Esophagus squamous epithelium (tissue), 5 donors: ENCODE measurements at regions not wholly inside any gene's neighbourhood (a gene's known extent, or its start where the extent isn't known, plus 50 kb on each side); places are given as distances from the start of the nearest gene placed in this dataset.

ENCODE experiments used
- DNase-seq: peaks from one replicate; lab custom pipeline; 2025; lab: John Stamatoyannopoulos, UW
- H3K27ac ChIP-seq, 4 donors: fragments of 200-600 bp; sonication (generic); one replicate each; pipeline ENCODE4 v1.5.1; 2016 to 2019; ENCODE audit warnings: mild to moderate bottlenecking in 1 of 4
- H3K27me3 ChIP-seq, 4 donors: fragments of 200-600 bp; sonication (generic); 1 replicate in 3 of 4; 2 replicates in 1 of 4; pipeline versions ENCODE4 v1.5.1 to v1.6.0; 2017 to 2021; ENCODE audit warnings: antibody characterized with exemption in 1 of 4
- H3K36me3 ChIP-seq, 3 donors: fragments of 200-600 bp; sonication (generic); one replicate each; pipeline ENCODE4 v1.5.1; 2016 to 2019
- H3K4me1 ChIP-seq, 3 donors: fragments of 200-600 bp; sonication (generic); one replicate each; pipeline ENCODE4 v1.5.1; 2017 to 2019
- H3K4me3 ChIP-seq, 4 donors: fragments of 200-600 bp; sonication (generic); 1 replicate in 3 of 4; 2 replicates in 1 of 4; pipeline ENCODE4 v1.5.1; 2016 to 2019; ENCODE audit warnings: mild to moderate bottlenecking in 2 of 4, moderate library complexity in 1 of 4
- H3K9me3 ChIP-seq, 3 donors: fragments of 200-600 bp; sonication (generic); one replicate each; pipeline ENCODE4 v1.5.1; 2016 to 2019
- CTCF ChIP-seq, 6 experiments: fragments of 450-650 bp in 4 of 6; fragments of 200-600 bp in 2 of 6; sonication (generic) in 2 of 6; IDR thresholded peaks; one replicate each; pipeline ENCODE4 v1.5.1; 2016 to 2019; ENCODE audit warnings: antibody characterized with exemption in 6 of 6, mild to moderate bottlenecking in 4 of 6, moderate library complexity in 4 of 6
- POLR2A ChIP-seq, 4 donors: fragments of 450-650 bp; IDR thresholded peaks; one replicate each; pipeline ENCODE4 v1.6.1; 2017; ENCODE audit warnings: antibody characterized with exemption in 4 of 4, mild to moderate bottlenecking in 4 of 4, moderate library complexity in 3 of 4
- WGBS, 2 donors: methylation state at CpG; one replicate each; pipeline ENCODE4 v1.1.5; 2018; 5-methylcytosine and 5-hydroxymethylcytosine counted together
- intact Hi-C: fragments of 100-400 bp; cut with DNase I; formaldehyde crosslinking; loops from one replicate; pipeline ENCODE4 v1.15.0; 2022
- donor health status: DM: yes; HTN: yes; CAD: no.

GRCh38 chr20:60463798-60464197 lies 505.6 kb downstream of the CDH26 start:
- Histone ChIP-seq H3K9me3 (no peaks in the 10 kb centered on the region), H3K4me1 (no peaks in the 10 kb centered on the region)
- TF ChIP-seq POLR2A (IDR thresholded peaks at IDR 0.05) = no peak
- TF ChIP-seq CTCF (IDR thresholded peaks at IDR 0.05) = no peak

GRCh38 chr20:60465439-60465838 lies 507.2 kb downstream of the CDH26 start:
- Histone ChIP-seq H3K27ac (no peak overlapping the region), H3K4me3 (no peak overlapping the region), H3K27me3 (no peaks in the 10 kb centered on the region), H3K9me3 (no peaks in the 10 kb centered on the region), H3K4me1 (no peaks in the 10 kb centered on the region), H3K36me3 (no peaks in the 10 kb centered on the region)
- DNase-seq = no peak
- TF ChIP-seq CTCF (IDR thresholded peaks at IDR 0.05) = no peak
- TF ChIP-seq POLR2A (IDR thresholded peaks at IDR 0.05) = no peak
- WGBS, 2 donors = 72 to 77% methylated on average over 8 of the region's 8 CpGs
- intact Hi-C loops = no loop called here

More at GRCh38 chr20:60463798-60464197, 505.6 kb downstream of the CDH26 start:
- WGBS, 2 donors = 35 to 42% methylated on average over 2 of the region's 2 CpGs
- H3K27me3 ChIP-seq = no peaks in the 10 kb centered on the region
- H3K36me3 ChIP-seq = no peaks in the 10 kb centered on the region
- DNase-seq = no peak
- no peak overlapping the region for H3K27ac ChIP-seq
- H3K4me3 ChIP-seq = no peak overlapping the region
- intact Hi-C loops = no loop called here

DNA sequence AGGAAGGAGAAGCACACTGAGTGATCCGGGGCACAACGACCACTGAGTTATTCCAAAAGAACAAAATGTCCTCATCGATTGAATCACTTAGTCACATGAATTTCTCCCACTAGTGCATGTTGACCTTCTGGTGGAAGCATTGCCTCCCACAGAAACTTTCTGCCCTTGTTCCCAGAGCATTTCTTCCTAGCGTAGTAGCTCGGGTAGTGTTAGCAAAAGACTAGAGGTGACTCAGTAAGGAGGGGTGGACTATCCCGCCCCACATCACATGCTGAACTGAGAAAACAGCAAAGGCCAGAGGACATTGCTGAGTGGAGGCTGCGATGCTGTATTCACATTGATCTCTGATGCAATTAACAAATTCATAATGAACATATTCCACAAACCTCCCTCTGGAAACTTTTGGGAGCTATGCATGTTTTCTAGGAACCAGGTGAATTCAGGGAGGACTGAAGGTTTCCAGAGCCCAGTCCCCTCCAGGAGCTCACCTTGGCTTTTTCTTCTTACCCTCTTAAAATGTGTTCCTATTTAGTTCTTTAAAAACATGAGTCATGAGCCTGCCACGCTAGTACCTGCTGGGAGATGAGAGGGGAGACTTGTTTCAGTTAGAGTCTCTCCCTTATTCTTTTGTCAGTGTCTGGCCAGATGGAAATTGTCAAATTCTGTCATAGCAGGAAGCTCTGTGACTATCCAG lies 507.9 kb downstream of the CDH26 start:
- Histone ChIP-seq H3K27ac (no peak overlapping the region), H3K27me3 (no peaks in the 10 kb centered on the region), H3K36me3 (no peaks in the 10 kb centered on the region), H3K4me1 (no peaks in the 10 kb centered on the region), H3K4me3 (no peak overlapping the region), H3K9me3 (no peaks in the 10 kb centered on the region)
- whole genome bisulfite sequencing, 2 donors = 64 to 75% methylated on average over 8 of the region's 8 CpGs
- TF ChIP-seq POLR2A (IDR thresholded peaks at IDR 0.05) (no peak), CTCF (IDR thresholded peaks at IDR 0.05) (no peak)
- DNase-seq = no peak
- intact Hi-C loops = no loop called here

- intact Hi-C loops = no loop called here
- DNase-seq = no peak
- Histone ChIP-seq H3K27ac (no peak overlapping the region), H3K4me3 (no peak overlapping the region), H3K27me3 (no peaks in the 10 kb centered on the region), H3K4me1 (no peaks in the 10 kb centered on the region), H3K36me3 (no peaks in the 10 kb centered on the region), H3K9me3 (no peaks in the 10 kb centered on the region)
- whole genome bisulfite sequencing, 2 donors = 8 to 29% methylated on average over 1 of the region's 1 CpG
- TF ChIP-seq POLR2A (IDR thresholded peaks at IDR 0.05) (no peak), CTCF (IDR thresholded peaks at IDR 0.05) (no peak)
Observed at GRCh38 chr20:60466687-60467022, 508.4 kb downstream of the CDH26 start.

DNA sequence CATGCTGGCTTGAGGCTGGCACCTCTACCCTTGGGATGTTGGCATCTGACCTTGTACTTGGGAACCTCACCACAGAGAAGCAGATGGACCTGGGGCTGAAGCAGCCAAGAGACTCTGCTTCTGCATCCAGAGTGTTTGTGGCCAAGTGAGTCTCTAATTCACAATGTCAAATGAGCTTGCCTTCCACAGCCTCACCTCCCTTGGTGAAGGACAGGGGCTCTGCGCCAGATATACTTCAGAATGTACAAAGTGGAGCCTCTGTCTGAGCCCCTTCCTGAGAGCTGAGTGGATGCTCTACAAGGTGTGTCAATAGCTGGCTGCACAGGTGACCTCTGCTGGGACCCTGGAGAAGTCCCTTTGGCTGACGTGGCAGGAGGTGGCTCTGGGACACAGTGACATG lies 508.9 kb downstream of the CDH26 start:
- no peaks in the 10 kb centered on the region for H3K9me3 ChIP-seq
- H3K36me3 ChIP-seq = no peaks in the 10 kb centered on the region
- no peak overlapping the region for H3K4me3 ChIP-seq
- H3K4me1 ChIP-seq = no peaks in the 10 kb centered on the region
- intact Hi-C loops = no loop called here
- no peaks in the 10 kb centered on the region for H3K27me3 ChIP-seq
- no peak for DNase-seq
- no peak for TF ChIP-seq POLR2A (IDR thresholded peaks at IDR 0.05)
- TF ChIP-seq CTCF (IDR thresholded peaks at IDR 0.05) = no peak
- WGBS, 2 donors = 75% methylated on average over 1 of the region's 2 CpGs; no CpG with 5 or more reads in 1 of the 2 donors
- H3K27ac ChIP-seq = no peak overlapping the region
